GM21825 (cell line): ENCODE measurements at regions not wholly inside any gene's neighbourhood (a gene's known extent, or its start where the extent isn't known, plus 50 kb on each side); places are given as distances from the start of the nearest gene placed in this dataset.
"Not testable (repeated sequence)": the region's sequence is repeated elsewhere in the genome, so short reads cannot be mapped to it uniquely, and the experiment has no call there.

Source experiments
- ATAC-seq: cut with Tn5 transposase; IDR thresholded peaks from one replicate; pipeline ENCODE4 v1.9.1; 2021; ENCODE audit warnings: mild to moderate bottlenecking, moderate library complexity; ENCODE audit not compliant: unreplicated experiment

GRCh38 chr4:155025762-155026457 lies 182.5 kb upstream of the NPY2R start:
- no peak for ATAC-seq

- ATAC-seq, result no peak
Measured at GRCh38 chr4:155026715-155027114, 181.7 kb upstream of the NPY2R start.

GRCh38 chr4:155032521-155033229 lies 175.8 kb upstream of the NPY2R start:
- ATAC-seq, result peak; percentile 44

GRCh38 chr4:155033604-155034003 lies 174.8 kb upstream of the NPY2R start:
- ATAC-seq, result no peak

- ATAC-seq, result no peak
Measured at GRCh38 chr4:155037031-155037430, 171.4 kb upstream of the NPY2R start.

- ATAC-seq, result no peak
Measured at GRCh38 chr4:155038459-155038858, 170.0 kb upstream of the NPY2R start.

- ATAC-seq, result no peak
Measured at GRCh38 chr4:155039162-155039561, 169.3 kb upstream of the NPY2R start.

GRCh38 chr4:155040031-155040430 lies 168.4 kb upstream of the NPY2R start:
- ATAC-seq, result no peak

- ATAC-seq, result no peak
Measured at GRCh38 chr4:155042014-155042413, 166.4 kb upstream of the NPY2R start.

GRCh38 chr4:155044251-155044650 lies 164.2 kb upstream of the NPY2R start:
- not testable (repeated sequence) for ATAC-seq

- ATAC-seq, result no peak
Measured at GRCh38 chr4:155047755-155048154, 160.7 kb upstream of the NPY2R start.

GRCh38 chr4:155054042-155054441 lies 154.4 kb upstream of the NPY2R start:
- not testable (repeated sequence) for ATAC-seq

GRCh38 chr4:155060419-155060818 lies 148.0 kb upstream of the NPY2R start:
- no peak for ATAC-seq

GRCh38 chr4:155060873-155061272 lies 147.6 kb upstream of the NPY2R start:
- no peak for ATAC-seq

GRCh38 chr4:155062948-155063347 lies 145.5 kb upstream of the NPY2R start:
- no peak for ATAC-seq

GRCh38 chr4:155064934-155065333 lies 143.5 kb upstream of the NPY2R start:
- not testable (repeated sequence) for ATAC-seq

- ATAC-seq, result no peak
Measured at GRCh38 chr4:155066871-155067270, 141.6 kb upstream of the NPY2R start.

- ATAC-seq, result no peak
Measured at GRCh38 chr4:155071962-155072361, 136.5 kb upstream of the NPY2R start.

GRCh38 chr4:155072417-155072816 lies 136.0 kb upstream of the NPY2R start:
- no peak for ATAC-seq

- no peak for ATAC-seq
Measured at GRCh38 chr4:155073852-155074251, 134.6 kb upstream of the NPY2R start.

GRCh38 chr4:155076256-155076785 lies 132.1 kb upstream of the NPY2R start:
- no peak for ATAC-seq
